ENCODE measurements at regions not wholly inside any gene's neighbourhood (a gene's known extent, or its start where the extent isn't known, plus 50 kb on each side); places are given as distances from the start of the nearest gene placed in this dataset.

DNA sequence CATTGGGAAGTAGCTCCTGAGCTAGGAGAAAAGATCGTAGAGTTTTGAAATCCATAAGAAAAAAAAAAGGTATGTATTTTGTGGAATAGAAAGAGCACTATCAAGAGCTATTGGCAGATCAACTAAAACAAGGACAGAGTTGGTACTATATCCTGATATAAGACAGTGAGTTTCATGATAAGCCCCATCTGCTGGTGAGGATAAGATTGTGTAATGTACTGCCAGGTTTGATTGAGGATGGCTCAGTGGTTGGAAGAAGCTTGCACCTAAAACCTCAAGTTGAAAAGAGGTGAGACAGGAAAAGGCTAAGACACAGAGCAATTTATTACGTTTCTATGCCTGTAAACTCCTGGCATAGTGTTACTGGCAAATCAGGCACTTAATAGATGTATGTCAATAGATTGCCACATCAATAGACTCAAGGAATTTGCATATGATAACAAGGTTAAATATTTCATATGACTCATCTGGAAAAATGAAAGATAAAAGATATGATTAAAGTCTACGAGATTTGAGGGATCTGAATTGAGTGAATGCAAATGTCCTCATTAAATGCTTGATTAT is 525.6 kb downstream of the FLRT2 start:
- TF ChIP-seq SIX4 (CRISPR knock-in tag; IDR thresholded peaks at IDR 0.05), result no peak
- no peak for TF ChIP-seq SMYD3 (CRISPR knock-in tag; IDR thresholded peaks at IDR 0.05)
- no peak for TF ChIP-seq ZNF24 (IDR thresholded peaks at IDR 0.05)
- TF ChIP-seq AGO1 (IDR thresholded peaks at IDR 0.05; ENCODE audit: low read depth, low read length, poor library complexity, severe bottlenecking), result no peak
- no peak for TF ChIP-seq ZBTB20 (CRISPR knock-in tag; IDR thresholded peaks at IDR 0.05; ENCODE audit: borderline replicate concordance, low read depth)
- TF ChIP-seq EZH2 (conservative IDR thresholded peaks at IDR 0.05; ENCODE audit: low read depth, low read length), result no peak
